ENCODE measurements at regions not wholly inside any gene's neighbourhood (a gene's known extent, or its start where the extent isn't known, plus 50 kb on each side); places are given as distances from the start of the nearest gene placed in this dataset.
A peak's percentile ranks its signal among the peaks of the same experiment; 100 is the strongest.

GRCh38 chr13:97109841-97110492 is 112.2 kb upstream of the MBNL2 start (continued):
- peak; percentile 74; the same call in 1 of the 2 replicates for TF ChIP-seq HOXA5 (CRISPR knock-in tag; IDR thresholded peaks at IDR 0.05)
- TF ChIP-seq TBX2 (CRISPR knock-in tag; IDR thresholded peaks at IDR 0.05; ENCODE audit: borderline replicate concordance) = peak; percentile 72; the same call in 1 of the 2 replicates
- 0 out of 2 replicates have a peak, but pooled peaks have one; percentile 15 for TF ChIP-seq PITX1 (CRISPR knock-in tag; IDR thresholded peaks at IDR 0.05)
- TF ChIP-seq PLSCR1 (CRISPR knock-in tag; IDR thresholded peaks at IDR 0.05; ENCODE audit: borderline replicate concordance) = no peak
- no peak for TF ChIP-seq TFE3 (CRISPR knock-in tag; IDR thresholded peaks at IDR 0.05)
- peak; percentile 47 for TF ChIP-seq YY1 (IDR thresholded peaks at IDR 0.05; ENCODE audit: insufficient read depth, insufficient replicate concordance, low read depth, low read length)
- TF ChIP-seq ZNF432 (CRISPR knock-in tag; IDR thresholded peaks at IDR 0.05; ENCODE audit: borderline replicate concordance) = no peak
- TF ChIP-seq NFATC3 (CRISPR knock-in tag; IDR thresholded peaks at IDR 0.05) = no peak
- no peak for TF ChIP-seq SRSF1 (optimal IDR thresholded peaks at IDR 0.05; ENCODE audit: low read depth, low read length)
- peak; percentile 51; the same call in 1 of the 2 replicates for TF ChIP-seq ARNTL (CRISPR knock-in tag; IDR thresholded peaks at IDR 0.05)
- TF ChIP-seq ZNF337 (CRISPR knock-in tag; IDR thresholded peaks at IDR 0.05; ENCODE audit: borderline replicate concordance, low read depth) = no peak
- no peak for TF ChIP-seq ZIK1 (CRISPR knock-in tag; IDR thresholded peaks at IDR 0.05; ENCODE audit: borderline replicate concordance, low read depth)
- TF ChIP-seq NFE2L2 (IDR thresholded peaks at IDR 0.05; ENCODE audit: low read length) = no peak
- TF ChIP-seq ZNF274 (CRISPR knock-in tag; IDR thresholded peaks at IDR 0.05) = peak; percentile 71; the same call in 1 of the 2 replicates
- peak; percentile 71; the same call in 1 of the 2 replicates for TF ChIP-seq NFKB2 (CRISPR knock-in tag; IDR thresholded peaks at IDR 0.05; ENCODE audit: borderline replicate concordance)
- no peak for TF ChIP-seq MEIS2 (CRISPR knock-in tag; IDR thresholded peaks at IDR 0.05)
- TF ChIP-seq ZNF407 (CRISPR knock-in tag; IDR thresholded peaks at IDR 0.05; ENCODE audit: not compliant biosample characterization) = peak; percentile 72
